Endothelial cell of umbilical vein (primary cell): ENCODE measurements at regions not wholly inside any gene's neighbourhood (a gene's known extent, or its start where the extent isn't known, plus 50 kb on each side); places are given as distances from the start of the nearest gene placed in this dataset.

Source experiments
- BruUV-seq: library from RNA; stranded (reverse); fragments of 400-500 nt; replicated peaks from 2 replicates; lab custom pipeline; 2021; lab: Mats Ljungman, UMichigan
- CTCF ChIA-PET: fragments of 300-600, 350-600 bp; sonication (Branson Sonifier 250); formaldehyde crosslinking; loops from one replicate; lab custom pipeline; 2021; ENCODE audit warnings: antibody characterized with exemption, inconsistent platforms; lab: Charles Lee
- POLR2A ChIA-PET: fragments of 300-600, 350-600 bp; sonication (Branson Sonifier 250); formaldehyde crosslinking; loops from one replicate; lab custom pipeline; 2021; ENCODE audit warnings: antibody characterized with exemption, inconsistent platforms; lab: Charles Lee
- DNase-seq: peaks from one replicate; pipeline ENCODE4 v3.0.0-alpha.2; 2011; ENCODE audit warnings: low read depth, low spot score
- FAIRE-seq: peaks from 2 replicates; lab custom pipeline; 2011; peaks lifted over from hg19 to GRCh38; lab: Jason Lieb, UNC
- H2AFZ ChIP-seq: 2 replicates; pipeline ENCODE4 v1.6.0; 2012; ENCODE audit warnings: low read depth, low read length, control low read depth, inconsistent platforms
- H3K27ac ChIP-seq: 2 replicates; pipeline ENCODE4 v1.5.1; 2011; ENCODE audit warnings: low read depth, mild to moderate bottlenecking, control low read depth, low read length, moderate library complexity; ENCODE audit not compliant: insufficient read depth
- H3K27me3 ChIP-seq, 2 experiments: 2 replicates each; pipeline versions ENCODE4 v1.6.0 to v1.6.1; 2011; ENCODE audit warnings: low read length in 2 of 2, mixed read lengths in 1 of 2; ENCODE audit not compliant: control insufficient read depth in 2 of 2, insufficient read depth in 2 of 2
- H3K36me3 ChIP-seq, 2 experiments: 2 replicates in 1 of 2; 3 replicates in 1 of 2; pipeline ENCODE4 v1.5.1; 2011; ENCODE audit warnings: low read length in 2 of 2, mild to moderate bottlenecking in 1 of 2, moderate library complexity in 1 of 2; ENCODE audit not compliant: control insufficient read depth in 2 of 2, insufficient read depth in 2 of 2; ENCODE audit errors: extremely low read depth in 1 of 2
- H3K4me1 ChIP-seq: 3 replicates; pipeline ENCODE4 v1.5.1; 2011; ENCODE audit warnings: mild to moderate bottlenecking, low read length; ENCODE audit not compliant: control insufficient read depth, insufficient read depth; ENCODE audit errors: extremely low read depth
- H3K4me2 ChIP-seq: 2 replicates; pipeline ENCODE4 v1.6.1; 2011; ENCODE audit warnings: low read length, control low read depth, mixed read lengths; ENCODE audit not compliant: insufficient read depth
- H3K4me3 ChIP-seq, 3 experiments: fragments of 200-600 bp in 1 of 3; sonication (generic), shearing (Covaris generic) in 1 of 3; replicated peaks in 1 of 3; 2 replicates each; pipeline ENCODE4 v1.5.1; 2011 to 2016; ENCODE audit warnings: control low read depth in 3 of 3, low read length in 3 of 3, mild to moderate bottlenecking in 2 of 3, inconsistent platforms in 1 of 3, low read depth in 1 of 3, moderate library complexity in 1 of 3; ENCODE audit not compliant: insufficient read depth in 1 of 3
- H3K79me2 ChIP-seq: 2 replicates; pipeline ENCODE4 v1.6.0; 2012; ENCODE audit warnings: low read length, inconsistent platforms; ENCODE audit not compliant: control insufficient read depth, insufficient read depth
- H3K9ac ChIP-seq: replicated peaks from 2 replicates; pipeline ENCODE3; 2011; ENCODE audit warnings: low read length, control low read depth; ENCODE audit not compliant: insufficient read depth; ENCODE audit errors: extremely low read depth
- H3K9me1 ChIP-seq: replicated peaks from 3 replicates; pipeline ENCODE4 v1.6.0; 2011; ENCODE audit warnings: mild to moderate bottlenecking, low read length; ENCODE audit not compliant: control insufficient read depth, insufficient read depth; ENCODE audit errors: extremely low read depth
- H3K9me3 ChIP-seq: replicated peaks from 2 replicates; pipeline ENCODE4 v1.5.1; 2012; ENCODE audit warnings: low read length, inconsistent platforms; ENCODE audit not compliant: control insufficient read depth, insufficient read depth
- H4K20me1 ChIP-seq: replicated peaks from 2 replicates; pipeline ENCODE3; 2011; ENCODE audit warnings: mild to moderate bottlenecking, low read length; ENCODE audit not compliant: control insufficient read depth, insufficient read depth; ENCODE audit errors: extremely low read depth
- EZH2 ChIP-seq: IDR thresholded peaks from 2 replicates; pipeline ENCODE4 v1.6.1; 2012; ENCODE audit warnings: borderline replicate concordance, low read depth, mild to moderate bottlenecking, moderate library complexity, low read length, inconsistent platforms; ENCODE audit not compliant: severe bottlenecking
- FOS ChIP-seq: IDR thresholded peaks from 2 replicates; pipeline ENCODE4 v1.6.1; 2011; ENCODE audit warnings: mild to moderate bottlenecking, low read length, moderate library complexity, borderline replicate concordance; ENCODE audit not compliant: insufficient read depth
- GATA2 ChIP-seq: IDR thresholded peaks from 2 replicates; pipeline ENCODE4 v1.7.0; 2011; ENCODE audit warnings: low read depth, mild to moderate bottlenecking, moderate library complexity, mixed read lengths, low read length; ENCODE audit not compliant: insufficient read length, insufficient read depth
- JUN ChIP-seq: IDR thresholded peaks from 2 replicates; pipeline ENCODE4 v1.6.1; 2011; ENCODE audit warnings: borderline replicate concordance, low read depth; ENCODE audit not compliant: insufficient read length, insufficient read depth
- MYC ChIP-seq: IDR thresholded peaks from one replicate; pipeline ENCODE4 v1.6.1; 2011; ENCODE audit warnings: mild to moderate bottlenecking, low read depth, low read length
- POLR2A ChIP-seq: IDR thresholded peaks from 2 replicates; pipeline ENCODE4 v1.6.1; 2012; ENCODE audit warnings: low read depth, mild to moderate bottlenecking, control low read depth, low read length
- POLR2AphosphoS5 ChIP-seq: IDR thresholded peaks from 2 replicates; pipeline ENCODE4 v1.6.1; 2012; ENCODE audit warnings: low read depth, mild to moderate bottlenecking, control low read depth, low read length, moderate library complexity; ENCODE audit not compliant: insufficient read depth
- dilution Hi-C: fragments of 300-500 bp; cut with MboI; formaldehyde crosslinking; loops from one replicate; pipeline ENCODE4 v1.15.0; 2019; ENCODE audit warnings: low sequenced_read_pairs; ENCODE audit not compliant: extremely low pct_ligation_motif_present
- intact Hi-C: fragments of 100-400 bp; cut with micrococcal nuclease; formaldehyde crosslinking; loops from one replicate; pipeline ENCODE4 v1.10.0; 2022
- TF ChIP-seq, protein P1 (sequence below), 2 donors: IDR thresholded peaks; 1 replicate in 1 of 2; 2 replicates in 1 of 2; pipeline ENCODE4 v1.5.1; 2011; ENCODE audit warnings: low read length in 2 of 2, mild to moderate bottlenecking in 2 of 2, moderate library complexity in 2 of 2, control low read depth in 1 of 2, inconsistent platforms in 1 of 2, low read depth in 1 of 2; ENCODE audit not compliant: insufficient read depth in 1 of 2; ENCODE audit errors: extremely low read depth in 1 of 2
- TF ChIP-seq, protein P2 (sequence below): IDR thresholded peaks from 2 replicates; pipeline ENCODE4 v1.6.1; 2011; ENCODE audit not compliant: insufficient read depth, insufficient read length

DNA sequence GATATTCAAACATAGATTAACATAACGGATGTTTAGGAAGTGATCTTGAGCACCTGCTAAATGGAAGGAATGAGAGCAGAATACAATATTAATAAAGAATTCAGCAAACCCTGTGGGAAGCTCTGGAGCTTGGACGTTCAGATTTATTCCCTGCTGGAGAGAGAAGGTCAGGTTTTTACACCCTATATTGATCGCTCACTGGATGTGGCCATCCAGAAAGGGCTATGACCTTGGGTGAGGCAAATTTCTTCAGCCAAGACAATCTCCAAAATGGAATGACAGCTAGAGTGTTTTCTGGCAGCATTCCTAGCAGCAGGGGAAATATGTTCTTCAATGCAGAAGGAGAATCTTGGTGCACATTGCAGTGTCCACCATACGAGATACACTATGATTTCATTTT lies 288.3 kb downstream of the IRS1 start:
- Histone ChIP-seq H3K36me3 (no peaks in the 10 kb centered on the region), H3K4me3 (no peak overlapping the region), H3K79me2 (no peaks in the 10 kb centered on the region), H3K9me3 (no peaks in the 10 kb centered on the region), H4K20me1 (no peaks in the 10 kb centered on the region), H2AFZ (no peak overlapping the region), H3K9me1 (no peaks in the 10 kb centered on the region), H3K4me1 (no peaks in the 10 kb centered on the region), H3K9ac (no peak overlapping the region), H3K27ac (no peak overlapping the region), H3K27me3 (no peaks in the 10 kb centered on the region), H3K4me2 (no peak overlapping the region)
- no peak for FAIRE-seq
- ChIA-PET POLR2A (no interaction called here), CTCF (no interaction called here)
- DNase-seq = no peak
- intact Hi-C loops (no loop called here), dilution Hi-C loops (no loop called here)
- no TSS peak for BruUV-seq
- TF ChIP-seq JUN = no peak
- TF ChIP-seq POLR2AphosphoS5 = no peak
- TF ChIP-seq, protein P1, sequence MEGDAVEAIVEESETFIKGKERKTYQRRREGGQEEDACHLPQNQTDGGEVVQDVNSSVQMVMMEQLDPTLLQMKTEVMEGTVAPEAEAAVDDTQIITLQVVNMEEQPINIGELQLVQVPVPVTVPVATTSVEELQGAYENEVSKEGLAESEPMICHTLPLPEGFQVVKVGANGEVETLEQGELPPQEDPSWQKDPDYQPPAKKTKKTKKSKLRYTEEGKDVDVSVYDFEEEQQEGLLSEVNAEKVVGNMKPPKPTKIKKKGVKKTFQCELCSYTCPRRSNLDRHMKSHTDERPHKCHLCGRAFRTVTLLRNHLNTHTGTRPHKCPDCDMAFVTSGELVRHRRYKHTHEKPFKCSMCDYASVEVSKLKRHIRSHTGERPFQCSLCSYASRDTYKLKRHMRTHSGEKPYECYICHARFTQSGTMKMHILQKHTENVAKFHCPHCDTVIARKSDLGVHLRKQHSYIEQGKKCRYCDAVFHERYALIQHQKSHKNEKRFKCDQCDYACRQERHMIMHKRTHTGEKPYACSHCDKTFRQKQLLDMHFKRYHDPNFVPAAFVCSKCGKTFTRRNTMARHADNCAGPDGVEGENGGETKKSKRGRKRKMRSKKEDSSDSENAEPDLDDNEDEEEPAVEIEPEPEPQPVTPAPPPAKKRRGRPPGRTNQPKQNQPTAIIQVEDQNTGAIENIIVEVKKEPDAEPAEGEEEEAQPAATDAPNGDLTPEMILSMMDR (IDR thresholded peaks at IDR 0.05; ENCODE audit: extremely low read depth in 1 of 2, insufficient read depth in 1 of 2, low read depth in 1 of 2, low read length in 2 of 2) = no peak
- TF ChIP-seq GATA2 = no peak
- TF ChIP-seq EZH2 = no peak
- no peak for TF ChIP-seq FOS
- TF ChIP-seq, protein P2, sequence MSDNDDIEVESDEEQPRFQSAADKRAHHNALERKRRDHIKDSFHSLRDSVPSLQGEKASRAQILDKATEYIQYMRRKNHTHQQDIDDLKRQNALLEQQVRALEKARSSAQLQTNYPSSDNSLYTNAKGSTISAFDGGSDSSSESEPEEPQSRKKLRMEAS = no peak
- no peak for TF ChIP-seq MYC
- TF ChIP-seq POLR2A = no peak
